ENCODE measurements at regions not wholly inside any gene's neighbourhood (a gene's known extent, or its start where the extent isn't known, plus 50 kb on each side); places are given as distances from the start of the nearest gene placed in this dataset.

- no peak for DNase-seq (ENCODE audit: low spot score)
These were observed 246.9 kb upstream of the ZNF462 start for GRCh38 chr9:106616026-106616425.

GRCh38 chr9:106616851-106617345, 246.1 kb upstream of the ZNF462 start:
- DNase-seq (ENCODE audit: low spot score) = no peak

- DNase-seq (ENCODE audit: low spot score) = peak; percentile 6
These were observed 243.8 kb upstream of the ZNF462 start for GRCh38 chr9:106619211-106619610.

GRCh38 chr9:106620081-106620480, 242.9 kb upstream of the ZNF462 start:
- DNase-seq (ENCODE audit: low spot score) = no peak

- DNase-seq (ENCODE audit: low spot score) = no peak
These were observed 242.1 kb upstream of the ZNF462 start for GRCh38 chr9:106620866-106621265.

GRCh38 chr9:106621313-106622163, 241.4 kb upstream of the ZNF462 start:
- peak; percentile 4 for DNase-seq (ENCODE audit: low spot score)

- DNase-seq (ENCODE audit: low spot score) = no peak
These were observed 240.8 kb upstream of the ZNF462 start for GRCh38 chr9:106622164-106622487.

- DNase-seq (ENCODE audit: low spot score) = no peak
These were observed 239.4 kb upstream of the ZNF462 start for GRCh38 chr9:106623558-106623957.

- DNase-seq (ENCODE audit: low spot score) = no peak
These were observed 237.6 kb upstream of the ZNF462 start for GRCh38 chr9:106625259-106625789.

- no peak for DNase-seq (ENCODE audit: low spot score)
These were observed 236.0 kb upstream of the ZNF462 start for GRCh38 chr9:106626936-106627335.

GRCh38 chr9:106632621-106633020, 230.3 kb upstream of the ZNF462 start:
- no peak for DNase-seq (ENCODE audit: low spot score)

- no peak for DNase-seq (ENCODE audit: low spot score)
These were observed 228.8 kb upstream of the ZNF462 start for GRCh38 chr9:106634183-106634582.

GRCh38 chr9:106634641-106635040, 228.3 kb upstream of the ZNF462 start:
- no peak for DNase-seq (ENCODE audit: low spot score)

GRCh38 chr9:106637486-106637885, 225.5 kb upstream of the ZNF462 start:
- no peak for DNase-seq (ENCODE audit: low spot score)

GRCh38 chr9:106639873-106640568, 222.9 kb upstream of the ZNF462 start:
- no peak for DNase-seq (ENCODE audit: low spot score)

GRCh38 chr9:106643211-106643930, 219.6 kb upstream of the ZNF462 start:
- DNase-seq (ENCODE audit: low spot score) = no peak

GRCh38 chr9:106644661-106645060, 218.3 kb upstream of the ZNF462 start:
- no peak for DNase-seq (ENCODE audit: low spot score)

GRCh38 chr9:106648799-106649198, 214.2 kb upstream of the ZNF462 start:
- peak; percentile 2 for DNase-seq (ENCODE audit: low spot score)

GRCh38 chr9:106649664-106650063, 213.3 kb upstream of the ZNF462 start:
- no peak for DNase-seq (ENCODE audit: low spot score)

GRCh38 chr9:106653213-106653612, 209.8 kb upstream of the ZNF462 start:
- peak; percentile 2 for DNase-seq (ENCODE audit: low spot score)

GRCh38 chr9:106655966-106656365, 207.0 kb upstream of the ZNF462 start:
- DNase-seq (ENCODE audit: low spot score) = no peak

- DNase-seq (ENCODE audit: low spot score) = no peak
These were observed 205.0 kb upstream of the ZNF462 start for GRCh38 chr9:106657926-106658325.
